BE2C (cell line): ENCODE measurements at regions not wholly inside any gene's neighbourhood (a gene's known extent, or its start where the extent isn't known, plus 50 kb on each side); places are given as distances from the start of the nearest gene placed in this dataset.

ENCODE experiments used
- DNase-seq: peaks from one replicate; pipeline ENCODE4 v3.0.0-alpha.2; 2020
- H3K27me3 ChIP-seq: fragments of 250-450 bp; sonication (Bioruptor Pico); 2 replicates; pipeline ENCODE4 v1.5.1; 2020; ENCODE audit warnings: mild to moderate bottlenecking
- H3K36me3 ChIP-seq: fragments of 250-450 bp; sonication (Bioruptor Pico); 2 replicates; pipeline ENCODE4 v1.5.1; 2020; ENCODE audit warnings: mild to moderate bottlenecking
- H3K4me1 ChIP-seq: fragments of 250-450 bp; sonication (Bioruptor Pico); 2 replicates; pipeline ENCODE4 v1.5.1; 2020
- H3K4me3 ChIP-seq: 2 replicates; pipeline ENCODE4 v1.5.1; 2011; ENCODE audit warnings: low read depth, low read length
- H3K9me3 ChIP-seq: fragments of 250-450 bp; sonication (Bioruptor Pico); 2 replicates; pipeline ENCODE4 v1.5.1; 2020
- TF ChIP-seq, protein P1 (sequence below): IDR thresholded peaks from 2 replicates; pipeline ENCODE4 v1.5.1; 2012; ENCODE audit warnings: mild to moderate bottlenecking, low read depth, low read length

DNA sequence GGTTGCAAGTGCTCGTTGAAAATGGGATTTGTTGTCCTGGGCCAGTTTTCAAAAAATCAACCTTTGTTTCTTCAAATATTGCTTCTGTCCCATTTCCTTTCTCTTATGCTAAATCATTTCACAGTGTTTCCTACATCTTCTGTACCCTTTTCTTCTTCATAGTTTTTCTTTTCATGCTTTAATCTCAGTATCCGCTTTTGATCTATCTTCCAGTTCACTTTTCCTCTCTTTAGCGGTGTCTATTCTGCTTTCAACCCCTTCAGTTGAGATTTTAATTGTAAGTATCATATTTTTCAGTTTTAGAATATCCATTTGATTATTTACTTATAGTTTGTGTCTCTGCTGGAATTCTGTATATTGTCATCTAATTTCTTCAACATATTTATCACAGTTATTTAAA lies 311.7 kb upstream of the TPM1 start:
- no peak for DNase-seq
- Histone ChIP-seq H3K9me3 (peaks cover 2% of the 10 kb centered on the region; the same call in 1 of the 2 replicates), H3K36me3 (0 out of 2 replicates have a peak, but pooled peaks cover 4% of the 10 kb centered on the region), H3K4me1 (no peaks in the 10 kb centered on the region), H3K4me3 (no peak overlapping the region), H3K27me3 (no peaks in the 10 kb centered on the region)
- TF ChIP-seq, protein P1, sequence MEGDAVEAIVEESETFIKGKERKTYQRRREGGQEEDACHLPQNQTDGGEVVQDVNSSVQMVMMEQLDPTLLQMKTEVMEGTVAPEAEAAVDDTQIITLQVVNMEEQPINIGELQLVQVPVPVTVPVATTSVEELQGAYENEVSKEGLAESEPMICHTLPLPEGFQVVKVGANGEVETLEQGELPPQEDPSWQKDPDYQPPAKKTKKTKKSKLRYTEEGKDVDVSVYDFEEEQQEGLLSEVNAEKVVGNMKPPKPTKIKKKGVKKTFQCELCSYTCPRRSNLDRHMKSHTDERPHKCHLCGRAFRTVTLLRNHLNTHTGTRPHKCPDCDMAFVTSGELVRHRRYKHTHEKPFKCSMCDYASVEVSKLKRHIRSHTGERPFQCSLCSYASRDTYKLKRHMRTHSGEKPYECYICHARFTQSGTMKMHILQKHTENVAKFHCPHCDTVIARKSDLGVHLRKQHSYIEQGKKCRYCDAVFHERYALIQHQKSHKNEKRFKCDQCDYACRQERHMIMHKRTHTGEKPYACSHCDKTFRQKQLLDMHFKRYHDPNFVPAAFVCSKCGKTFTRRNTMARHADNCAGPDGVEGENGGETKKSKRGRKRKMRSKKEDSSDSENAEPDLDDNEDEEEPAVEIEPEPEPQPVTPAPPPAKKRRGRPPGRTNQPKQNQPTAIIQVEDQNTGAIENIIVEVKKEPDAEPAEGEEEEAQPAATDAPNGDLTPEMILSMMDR: no peak

DNA sequence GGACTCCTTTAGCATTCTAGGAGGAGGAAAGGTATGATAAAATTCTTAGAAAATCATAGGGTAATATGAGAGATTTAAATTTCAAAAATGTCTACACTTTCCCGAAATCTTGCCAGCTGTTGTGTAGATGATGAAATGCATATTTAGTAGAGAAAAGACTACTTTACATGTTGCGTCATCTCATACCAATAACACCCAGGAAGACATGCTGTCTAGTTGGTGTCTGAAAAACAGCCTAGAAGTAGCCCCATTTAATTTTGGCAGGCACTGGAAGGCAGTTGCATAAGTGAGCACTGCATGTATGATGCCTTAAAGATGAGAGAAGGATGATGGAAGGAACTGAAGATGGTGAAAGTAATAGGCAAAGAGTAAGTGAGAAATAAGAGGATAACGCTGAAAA lies 310.5 kb upstream of the TPM1 start:
- TF ChIP-seq, protein P1: no peak
- Histone ChIP-seq H3K9me3 (peaks cover 2% of the 10 kb centered on the region; the same call in 1 of the 2 replicates), H3K4me3 (no peak overlapping the region), H3K4me1 (no peaks in the 10 kb centered on the region), H3K27me3 (no peaks in the 10 kb centered on the region), H3K36me3 (0 out of 2 replicates have a peak, but pooled peaks cover 4% of the 10 kb centered on the region)
- no peak for DNase-seq

DNA sequence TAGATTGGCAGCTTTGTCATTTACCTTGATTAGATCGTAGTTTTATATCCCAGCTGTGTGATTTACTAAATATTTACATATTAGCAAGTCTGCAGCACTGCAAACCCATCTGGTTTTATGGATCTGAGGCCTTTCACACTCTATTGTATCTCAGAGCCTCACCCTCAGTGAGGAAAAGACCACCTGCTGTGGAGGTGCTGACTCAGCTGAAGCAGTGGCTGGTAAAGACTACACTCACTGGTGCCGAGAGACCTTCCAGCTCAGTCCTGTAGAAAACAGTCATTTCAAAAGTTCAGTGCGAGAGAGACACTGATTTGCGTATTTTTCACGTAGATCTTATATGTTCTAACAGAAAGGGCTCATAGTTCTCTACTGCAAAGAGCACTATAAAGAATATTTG lies 307.8 kb upstream of the TPM1 start:
- 0 out of 2 replicates have a peak, but pooled peaks cover 7% of the 10 kb centered on the region for H3K36me3 ChIP-seq
- H3K27me3 ChIP-seq: no peaks in the 10 kb centered on the region
- DNase-seq: no peak
- no peak overlapping the region for H3K4me3 ChIP-seq
- TF ChIP-seq, protein P1: no peak
- H3K9me3 ChIP-seq: peaks cover 2% of the 10 kb centered on the region; the same call in 1 of the 2 replicates
- H3K4me1 ChIP-seq: peaks cover 7% of the 10 kb centered on the region

DNA sequence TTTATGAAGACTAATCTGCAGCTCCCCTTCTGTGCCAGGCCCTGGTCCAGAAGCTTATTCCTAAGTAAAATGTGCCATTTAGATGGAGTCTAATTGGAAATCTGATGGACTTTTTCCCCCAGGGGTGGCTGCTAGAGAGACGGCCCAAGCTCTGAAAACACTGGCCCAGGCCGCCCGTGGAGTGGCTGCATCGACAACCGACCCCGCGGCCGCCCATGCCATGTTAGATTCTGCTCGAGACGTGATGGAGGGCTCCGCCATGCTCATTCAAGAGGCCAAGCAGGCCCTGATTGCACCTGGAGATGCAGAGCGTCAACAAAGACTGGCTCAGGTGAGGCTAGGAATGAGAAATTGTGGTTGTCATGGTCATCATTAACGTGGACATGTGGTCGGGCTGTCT lies 305.8 kb upstream of the TPM1 start:
- H3K27me3 ChIP-seq: no peaks in the 10 kb centered on the region
- no peak for DNase-seq
- 0 out of 2 replicates have a peak, but pooled peaks cover 7% of the 10 kb centered on the region for H3K36me3 ChIP-seq
- H3K4me1 ChIP-seq: peaks cover 14% of the 10 kb centered on the region
- TF ChIP-seq, protein P1: no peak
- H3K4me3 ChIP-seq: no peak overlapping the region
- peaks cover 2% of the 10 kb centered on the region; the same call in 1 of the 2 replicates for H3K9me3 ChIP-seq

- peaks cover 20% of the 10 kb centered on the region for H3K4me1 ChIP-seq
- DNase-seq: no peak
- TF ChIP-seq, protein P1: no peak
These were observed 305.0 kb upstream of the TPM1 start for GRCh38 chr15:62737551-62737950.

GRCh38 chr15:62739082-62739481 lies 303.5 kb upstream of the TPM1 start:
- Histone ChIP-seq H3K27me3 (no peaks in the 10 kb centered on the region), H3K4me1 (peaks cover 28% of the 10 kb centered on the region), H3K36me3 (0 out of 2 replicates have a peak, but pooled peaks cover 3% of the 10 kb centered on the region), H3K9me3 (peaks cover 2% of the 10 kb centered on the region; the same call in 1 of the 2 replicates), H3K4me3 (no peak overlapping the region)
- no peak for DNase-seq
- TF ChIP-seq, protein P1: no peak

More at GRCh38 chr15:62737551-62737950, 305.0 kb upstream of the TPM1 start:
- Histone ChIP-seq H3K4me3 (no peak overlapping the region), H3K9me3 (peaks cover 2% of the 10 kb centered on the region; the same call in 1 of the 2 replicates), H3K36me3 (0 out of 2 replicates have a peak, but pooled peaks cover 3% of the 10 kb centered on the region), H3K27me3 (no peaks in the 10 kb centered on the region)
